Neural progenitor cell (in vitro differentiated cells): ENCODE measurements at regions not wholly inside any gene's neighbourhood (a gene's known extent, or its start where the extent isn't known, plus 50 kb on each side); places are given as distances from the start of the nearest gene placed in this dataset.

ENCODE experiments used
- DNase-seq: peaks from one replicate; pipeline ENCODE4 v3.0.0-alpha.2; 2016; ENCODE audit warnings: low spot score
- H2AFZ ChIP-seq: fragments of 200-600 bp; sonication (generic); replicated peaks from 2 replicates; pipeline ENCODE4 v1.6.1; 2016; ENCODE audit warnings: antibody characterized with exemption
- H3F3A ChIP-seq: fragments of 200-600 bp; sonication (generic); 2 replicates; pipeline ENCODE4 v1.6.1; 2016; ENCODE audit warnings: antibody characterized with exemption, low read depth
- H3K27ac ChIP-seq: fragments of 200-600 bp; sonication (generic); 2 replicates; pipeline ENCODE4 v1.5.1; 2016; ENCODE audit warnings: mild to moderate bottlenecking
- H3K27me3 ChIP-seq: fragments of 200-600 bp; sonication (generic); 2 replicates; pipeline ENCODE4 v1.6.1; 2016; ENCODE audit warnings: mild to moderate bottlenecking, moderate library complexity
- H3K36me3 ChIP-seq: fragments of 200-600 bp; sonication (generic); 2 replicates; pipeline ENCODE4 v1.5.1; 2016
- H3K4me1 ChIP-seq: fragments of 200-600 bp; sonication (generic); 2 replicates; pipeline ENCODE4 v1.6.1; 2016; ENCODE audit warnings: mixed run types
- H3K4me2 ChIP-seq: fragments of 200-600 bp; sonication (generic); 2 replicates; pipeline ENCODE4 v1.6.1; 2016
- H3K4me3 ChIP-seq: fragments of 200-600 bp; sonication (generic); 2 replicates; pipeline ENCODE4 v1.5.1; 2016
- H3K79me2 ChIP-seq: fragments of 200-600 bp; sonication (generic); 2 replicates; pipeline ENCODE4 v1.6.1; 2016; ENCODE audit warnings: low read depth
- H3K9ac ChIP-seq: fragments of 200-600 bp; sonication (generic); 2 replicates; pipeline ENCODE4 v1.6.1; 2016
- H3K9me3 ChIP-seq: fragments of 200-600 bp; sonication (generic); 2 replicates; pipeline ENCODE4 v1.5.1; 2016; ENCODE audit warnings: low read depth
- H4K20me1 ChIP-seq: fragments of 200-600 bp; sonication (generic); 2 replicates; pipeline ENCODE4 v1.6.1; 2016; ENCODE audit warnings: low read depth
- H3K27ac Mint-ChIP-seq: 3 replicates; pipeline ENCODE4 v1.8.0; 2021; ENCODE audit warnings: mixed read lengths
- H3K27me3 Mint-ChIP-seq: 2 replicates; pipeline ENCODE4 v1.8.0; 2022; ENCODE audit warnings: low read depth, mild to moderate bottlenecking, inconsistent platforms, moderate library complexity, mixed read lengths; ENCODE audit not compliant: insufficient read depth
- H3K36me3 Mint-ChIP-seq: 3 replicates; pipeline ENCODE4 v1.8.0; 2021; ENCODE audit warnings: mixed read lengths
- H3K4me1 Mint-ChIP-seq: 3 replicates; pipeline ENCODE4 v1.8.0; 2021; ENCODE audit warnings: mixed read lengths
- H3K4me3 Mint-ChIP-seq: 3 replicates; pipeline ENCODE4 v1.8.0; 2021; ENCODE audit warnings: mild to moderate bottlenecking, moderate library complexity, mixed read lengths
- H3K9me3 Mint-ChIP-seq: 3 replicates; pipeline ENCODE4 v1.8.0; 2020; ENCODE audit warnings: mixed read lengths
- EZH2 ChIP-seq: fragments of 200-600 bp; sonication (generic); IDR thresholded peaks from 2 replicates; pipeline ENCODE4 v1.6.1; 2017; ENCODE audit warnings: antibody characterized with exemption, mild to moderate bottlenecking, moderate library complexity
- EZH2phosphoT487 ChIP-seq: fragments of 200-600 bp; sonication (generic); IDR thresholded peaks from 2 replicates; pipeline ENCODE4 v1.6.1; 2017; ENCODE audit warnings: antibody characterized with exemption
- TF ChIP-seq, protein P1 (sequence below): fragments of 200-600 bp; sonication (generic); IDR thresholded peaks from 2 replicates; pipeline ENCODE4 v1.5.1; 2017; ENCODE audit warnings: antibody characterized with exemption, mild to moderate bottlenecking

GRCh38 chr6:170150590-170150945, 140.3 kb downstream of the DLL1 start:
- Histone ChIP-seq H2AFZ (no peak overlapping the region), H3K27ac (no peak overlapping the region), H3K4me2 (no peak overlapping the region), H3K27me3 (no peaks in the 10 kb centered on the region), H3K4me3 (no peak overlapping the region), H3K9ac (no peak overlapping the region), H3K79me2 (no peaks in the 10 kb centered on the region), H3K36me3 (no peaks in the 10 kb centered on the region), H3K4me1 (peaks cover 40% of the 10 kb centered on the region), H4K20me1 (no peaks in the 10 kb centered on the region), H3K9me3 (no peaks in the 10 kb centered on the region), H3F3A (peaks cover 24% of the 10 kb centered on the region)
- no peak for DNase-seq
- TF ChIP-seq, protein P1, sequence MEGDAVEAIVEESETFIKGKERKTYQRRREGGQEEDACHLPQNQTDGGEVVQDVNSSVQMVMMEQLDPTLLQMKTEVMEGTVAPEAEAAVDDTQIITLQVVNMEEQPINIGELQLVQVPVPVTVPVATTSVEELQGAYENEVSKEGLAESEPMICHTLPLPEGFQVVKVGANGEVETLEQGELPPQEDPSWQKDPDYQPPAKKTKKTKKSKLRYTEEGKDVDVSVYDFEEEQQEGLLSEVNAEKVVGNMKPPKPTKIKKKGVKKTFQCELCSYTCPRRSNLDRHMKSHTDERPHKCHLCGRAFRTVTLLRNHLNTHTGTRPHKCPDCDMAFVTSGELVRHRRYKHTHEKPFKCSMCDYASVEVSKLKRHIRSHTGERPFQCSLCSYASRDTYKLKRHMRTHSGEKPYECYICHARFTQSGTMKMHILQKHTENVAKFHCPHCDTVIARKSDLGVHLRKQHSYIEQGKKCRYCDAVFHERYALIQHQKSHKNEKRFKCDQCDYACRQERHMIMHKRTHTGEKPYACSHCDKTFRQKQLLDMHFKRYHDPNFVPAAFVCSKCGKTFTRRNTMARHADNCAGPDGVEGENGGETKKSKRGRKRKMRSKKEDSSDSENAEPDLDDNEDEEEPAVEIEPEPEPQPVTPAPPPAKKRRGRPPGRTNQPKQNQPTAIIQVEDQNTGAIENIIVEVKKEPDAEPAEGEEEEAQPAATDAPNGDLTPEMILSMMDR: no peak
- TF ChIP-seq EZH2 (no peak), EZH2phosphoT487 (no peak)
- Mint-ChIP-seq H3K4me1 (peaks cover 62% of the 10 kb centered on the region), H3K36me3 (no peaks in the 10 kb centered on the region), H3K4me3 (no peak overlapping the region), H3K9me3 (peaks cover under 1% of the 10 kb centered on the region), H3K27me3 (peaks cover 11% of the 10 kb centered on the region), H3K27ac (peak overlapping the region; percentile 79)

DNA sequence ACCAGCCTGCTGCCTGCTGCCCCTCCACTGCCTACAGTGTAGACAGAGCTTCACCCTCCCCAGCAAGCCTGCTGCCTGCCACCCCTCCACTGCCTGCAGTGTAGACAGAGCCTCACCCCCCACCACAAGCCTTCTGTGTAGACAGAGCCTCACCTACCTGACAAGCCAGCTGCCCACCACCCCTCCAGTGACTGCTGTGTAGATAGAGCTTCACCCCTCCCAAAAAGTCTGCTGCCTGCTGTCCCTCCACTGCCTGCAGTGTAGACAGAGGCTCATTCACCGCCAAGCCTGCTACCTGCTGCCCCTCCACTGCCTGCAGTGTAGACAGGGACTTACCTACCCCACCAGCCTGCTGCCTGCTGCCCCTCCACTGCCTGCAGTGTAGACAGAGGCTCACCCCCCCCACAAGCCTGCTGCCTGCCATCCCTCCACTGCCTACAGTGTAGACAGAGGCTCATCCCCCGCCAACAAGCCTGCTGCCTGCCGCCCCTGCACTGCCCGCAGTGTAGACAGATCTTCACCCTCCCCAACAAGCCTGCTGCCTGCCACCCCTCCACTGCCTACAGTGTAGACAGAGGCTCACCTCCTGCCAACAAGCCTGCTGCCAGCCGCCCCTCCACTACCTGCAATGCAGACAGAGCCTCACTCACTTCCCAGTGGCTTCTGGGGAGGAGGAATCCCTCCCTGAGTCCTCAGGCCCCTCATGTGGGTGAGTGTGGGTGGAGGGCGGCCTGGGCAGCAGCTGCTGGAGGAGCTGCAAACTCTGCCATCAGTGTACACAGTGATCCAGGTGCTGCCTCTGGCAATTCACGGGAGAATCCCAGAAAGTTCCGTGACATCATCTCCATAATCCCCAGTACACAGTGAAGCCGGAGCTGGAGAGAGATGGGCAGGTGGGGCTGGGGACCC, 140.9 kb downstream of the DLL1 start:
- Mint-ChIP-seq H3K9me3 (peaks cover 4% of the 10 kb centered on the region), H3K27ac (no peak overlapping the region), H3K36me3 (no peaks in the 10 kb centered on the region), H3K4me3 (no peak overlapping the region), H3K4me1 (peaks cover 62% of the 10 kb centered on the region), H3K27me3 (peaks cover 11% of the 10 kb centered on the region)
- DNase-seq: no peak
- H2AFZ ChIP-seq: no peak overlapping the region
- no peak overlapping the region for H3K4me3 ChIP-seq
- H3K4me2 ChIP-seq: no peak overlapping the region
- H3K9me3 ChIP-seq: no peaks in the 10 kb centered on the region
- peaks cover 40% of the 10 kb centered on the region for H3K4me1 ChIP-seq
- TF ChIP-seq, protein P1: no peak
- no peak for TF ChIP-seq EZH2phosphoT487
- no peak for TF ChIP-seq EZH2
- H3K9ac ChIP-seq: no peak overlapping the region
- no peaks in the 10 kb centered on the region for H3K36me3 ChIP-seq
- no peaks in the 10 kb centered on the region for H3K27me3 ChIP-seq
- H4K20me1 ChIP-seq: no peaks in the 10 kb centered on the region
- no peak overlapping the region for H3K27ac ChIP-seq
- peaks cover 24% of the 10 kb centered on the region for H3F3A ChIP-seq
- H3K79me2 ChIP-seq: no peaks in the 10 kb centered on the region

GRCh38 chr6:170148709-170149470, 142.0 kb downstream of the DLL1 start:
- no peaks in the 10 kb centered on the region for H3K79me2 ChIP-seq
- Mint-ChIP-seq H3K27ac (peak overlapping the region; percentile 5), H3K4me1 (peaks cover 60% of the 10 kb centered on the region), H3K36me3 (no peaks in the 10 kb centered on the region), H3K9me3 (peaks cover 11% of the 10 kb centered on the region), H3K27me3 (peaks cover 9% of the 10 kb centered on the region), H3K4me3 (no peak overlapping the region)
- H3K36me3 ChIP-seq: no peaks in the 10 kb centered on the region
- no peak overlapping the region for H2AFZ ChIP-seq
- H4K20me1 ChIP-seq: no peaks in the 10 kb centered on the region
- no peak overlapping the region for H3K4me2 ChIP-seq
- DNase-seq: no peak
- H3K27me3 ChIP-seq: no peaks in the 10 kb centered on the region
- H3F3A ChIP-seq: peaks cover 24% of the 10 kb centered on the region
- no peak overlapping the region for H3K4me3 ChIP-seq
- H3K9ac ChIP-seq: no peak overlapping the region
- H3K4me1 ChIP-seq: peaks cover 40% of the 10 kb centered on the region
- no peaks in the 10 kb centered on the region for H3K9me3 ChIP-seq
- TF ChIP-seq, protein P1: no peak
- TF ChIP-seq EZH2phosphoT487 (no peak), EZH2 (no peak)
- H3K27ac ChIP-seq: no peak overlapping the region
